ENCODE measurements at regions not wholly inside any gene's neighbourhood (a gene's known extent, or its start where the extent isn't known, plus 50 kb on each side); places are given as distances from the start of the nearest gene placed in this dataset.

GRCh38 chrX:45300638-45301037 lies 100.0 kb upstream of the DIPK2B start:
- TF ChIP-seq POLR2A (IDR thresholded peaks at IDR 0.05): no peak
- TF ChIP-seq CTCF (IDR thresholded peaks at IDR 0.05): no peak
